HCT116 (cell line): ENCODE measurements at regions not wholly inside any gene's neighbourhood (a gene's known extent, or its start where the extent isn't known, plus 50 kb on each side); places are given as distances from the start of the nearest gene placed in this dataset.

Source experiments
- ATAC-seq: fragments of 200-7000 bp; cut with Tn5 transposase; 2 replicates; pipeline ENCODE4 v1.9.1; 2020; ENCODE audit warnings: mild to moderate bottlenecking, moderate library complexity
- BruUV-seq: library from RNA; stranded (reverse); fragments of 400-500 nt; replicated peaks from 2 replicates; lab custom pipeline; 2021; lab: Mats Ljungman, UMichigan
- CTCF ChIA-PET: fragments of 300-600 bp; sonication (Branson Sonifier 250); formaldehyde crosslinking; loops from one replicate; lab custom pipeline; 2021; ENCODE audit warnings: antibody characterized with exemption; lab: Charles Lee
- POLR2A ChIA-PET: fragments of 300-600, 350-600 bp; sonication (Branson Sonifier 250); formaldehyde crosslinking; loops from one replicate; lab custom pipeline; 2021; ENCODE audit warnings: antibody characterized with exemption; lab: Charles Lee
- RAD21 ChIA-PET, 2 experiments: fragments of 300-600 bp; sonication (Branson Sonifier 250); formaldehyde crosslinking; loops; one replicate each; lab custom pipeline; 2023; ENCODE audit warnings: low total read pairs in 2 of 2; ENCODE audit not compliant: uncharacterized antibody in 2 of 2, unreplicated experiment in 2 of 2, low non-redundant PET in 1 of 2; lab: Charles Lee
- DNase-seq: peaks from one replicate; pipeline ENCODE4 v3.0.0-alpha.2; 2010; ENCODE audit warnings: low read depth, low spot score
- H2AFZ ChIP-seq: fragments of 200-600 bp; shearing (Covaris generic), sonication (generic); 2 replicates; pipeline ENCODE4 v1.6.1; 2017; ENCODE audit warnings: low read depth, mixed run types, mixed read lengths, antibody characterized with exemption, low read length; ENCODE audit not compliant: poor library complexity, severe bottlenecking
- H3K27ac ChIP-seq: 2 replicates; pipeline ENCODE4 v1.5.1; 2012; ENCODE audit warnings: low read depth, low read length
- H3K27me3 ChIP-seq: fragments of 200-600 bp; sonication (generic); 2 replicates; pipeline ENCODE4 v1.6.1; 2016; ENCODE audit warnings: mixed run types, low read length, mixed read lengths; ENCODE audit not compliant: insufficient read depth
- H3K36me3 ChIP-seq, 2 experiments: fragments of 200-500 bp in 1 of 2; fragments of 200-600 bp in 1 of 2; sonication (Bioruptor generic) in 1 of 2; sonication (generic) in 1 of 2; 2 replicates each; pipeline versions ENCODE4 v1.5.1 to v1.6.1; 2014 to 2016; ENCODE audit warnings: low read length in 2 of 2, inconsistent platforms in 1 of 2, mixed read lengths in 1 of 2, mixed run types in 1 of 2; ENCODE audit not compliant: insufficient read depth in 2 of 2, control insufficient read depth in 1 of 2
- H3K4me1 ChIP-seq, 2 experiments: fragments of 200-600 bp in 1 of 2; sonication (generic) in 1 of 2; 2 replicates each; pipeline versions ENCODE4 v1.5.1 to v1.6.1; 2012 to 2017; ENCODE audit warnings: low read length in 2 of 2, inconsistent platforms in 1 of 2, mild to moderate bottlenecking in 1 of 2, mixed read lengths in 1 of 2, mixed run types in 1 of 2, moderate library complexity in 1 of 2; ENCODE audit not compliant: insufficient read depth in 2 of 2, control insufficient read depth in 1 of 2
- H3K4me2 ChIP-seq: fragments of 200-600 bp; sonication (generic); 2 replicates; pipeline ENCODE4 v1.6.1; 2017; ENCODE audit warnings: mixed run types, low read length, mixed read lengths
- H3K4me3 ChIP-seq, 2 experiments: fragments of 200-600 bp in 1 of 2; sonication (generic) in 1 of 2; replicated peaks in 1 of 2; 2 replicates each; pipeline ENCODE4 v1.5.1; 2011 to 2016; ENCODE audit warnings: low read length in 2 of 2, control low read depth in 1 of 2, low read depth in 1 of 2, mild to moderate bottlenecking in 1 of 2, mixed read lengths in 1 of 2, mixed run types in 1 of 2
- H3K79me2 ChIP-seq: fragments of 200-600 bp; sonication (generic); 2 replicates; pipeline ENCODE4 v1.6.1; 2017; ENCODE audit warnings: mild to moderate bottlenecking, mixed run types, low read length, moderate library complexity, mixed read lengths; ENCODE audit not compliant: insufficient read depth
- H3K9ac ChIP-seq: fragments of 200-600 bp; sonication (generic); 2 replicates; pipeline ENCODE4 v1.6.1; 2016; ENCODE audit warnings: low read length, mixed read lengths
- H3K9me2 ChIP-seq: fragments of 200-600 bp; sonication (generic), shearing (Covaris generic); 2 replicates; pipeline ENCODE4 v1.6.1; 2017; ENCODE audit warnings: mixed run types, mild to moderate bottlenecking, moderate library complexity; ENCODE audit not compliant: insufficient read depth
- H3K9me3 ChIP-seq, 2 experiments: fragments of 200-500 bp in 1 of 2; fragments of 200-600 bp in 1 of 2; sonication (Bioruptor generic) in 1 of 2; sonication (generic) in 1 of 2; 2 replicates each; pipeline ENCODE4 v1.6.1; 2014 to 2017; ENCODE audit warnings: low read length in 2 of 2, mixed read lengths in 2 of 2, inconsistent platforms in 1 of 2, low read depth in 1 of 2, mild to moderate bottlenecking in 1 of 2, mixed run types in 1 of 2, moderate library complexity in 1 of 2; ENCODE audit not compliant: control insufficient read depth in 1 of 2, insufficient read depth in 1 of 2
- H4K20me1 ChIP-seq: fragments of 200-600 bp; sonication (generic), shearing (Covaris generic); 2 replicates; pipeline ENCODE4 v1.6.1; 2017; ENCODE audit warnings: mixed run types, mild to moderate bottlenecking, moderate library complexity; ENCODE audit not compliant: insufficient read depth
- JUND ChIP-seq: IDR thresholded peaks from 2 replicates; pipeline ENCODE4 v1.6.1; 2012
- SIN3A ChIP-seq: IDR thresholded peaks from 2 replicates; pipeline ENCODE4 v1.6.1; 2012; ENCODE audit warnings: low read depth
- SRF ChIP-seq: IDR thresholded peaks from 2 replicates; pipeline ENCODE4 v1.6.1; 2012; ENCODE audit warnings: low read depth
- TCF7L2 ChIP-seq: IDR thresholded peaks from 2 replicates; pipeline ENCODE4 v1.7.0; 2011; ENCODE audit warnings: borderline replicate concordance, inconsistent platforms; ENCODE audit not compliant: insufficient read depth, insufficient read length; ENCODE audit errors: extremely low read depth
- ZFX ChIP-seq: fragments of 450-650 bp; IDR thresholded peaks from 2 replicates; pipeline ENCODE4 v1.6.1; 2017
- ZNF274 ChIP-seq: fragments of 200-500 bp; sonication (Bioruptor generic); IDR thresholded peaks from 2 replicates; pipeline ENCODE4 v1.6.1; 2014; ENCODE audit warnings: mild to moderate bottlenecking, low read depth, low read length, inconsistent platforms
- intact Hi-C: fragments of 100-400 bp; cut with micrococcal nuclease; formaldehyde crosslinking; loops from 2 replicates; pipeline ENCODE4 v1.10.0; 2022
- TF ChIP-seq, protein P1 (sequence below): IDR thresholded peaks from 2 replicates; pipeline ENCODE4 v1.6.1; 2011; ENCODE audit warnings: mild to moderate bottlenecking, low read length, moderate library complexity; ENCODE audit not compliant: insufficient replicate concordance; ENCODE audit errors: extremely low read depth

- ATAC-seq (no peak), DNase-seq (no peak)
- H3K27me3 ChIP-seq = no peaks in the 10 kb centered on the region
- H3K27ac ChIP-seq = no peak overlapping the region
- H3K79me2 ChIP-seq = no peaks in the 10 kb centered on the region
- ChIA-PET POLR2A (no interaction called here), CTCF (no interaction called here), RAD21 (no interaction called here)
- no peak overlapping the region for H3K9ac ChIP-seq
- H4K20me1 ChIP-seq = no peaks in the 10 kb centered on the region
- H2AFZ ChIP-seq = no peak overlapping the region
- no peaks in the 10 kb centered on the region for H3K9me2 ChIP-seq
- intact Hi-C loops = no loop called here
- BruUV-seq = no TSS peak
- TF ChIP-seq, protein P1, sequence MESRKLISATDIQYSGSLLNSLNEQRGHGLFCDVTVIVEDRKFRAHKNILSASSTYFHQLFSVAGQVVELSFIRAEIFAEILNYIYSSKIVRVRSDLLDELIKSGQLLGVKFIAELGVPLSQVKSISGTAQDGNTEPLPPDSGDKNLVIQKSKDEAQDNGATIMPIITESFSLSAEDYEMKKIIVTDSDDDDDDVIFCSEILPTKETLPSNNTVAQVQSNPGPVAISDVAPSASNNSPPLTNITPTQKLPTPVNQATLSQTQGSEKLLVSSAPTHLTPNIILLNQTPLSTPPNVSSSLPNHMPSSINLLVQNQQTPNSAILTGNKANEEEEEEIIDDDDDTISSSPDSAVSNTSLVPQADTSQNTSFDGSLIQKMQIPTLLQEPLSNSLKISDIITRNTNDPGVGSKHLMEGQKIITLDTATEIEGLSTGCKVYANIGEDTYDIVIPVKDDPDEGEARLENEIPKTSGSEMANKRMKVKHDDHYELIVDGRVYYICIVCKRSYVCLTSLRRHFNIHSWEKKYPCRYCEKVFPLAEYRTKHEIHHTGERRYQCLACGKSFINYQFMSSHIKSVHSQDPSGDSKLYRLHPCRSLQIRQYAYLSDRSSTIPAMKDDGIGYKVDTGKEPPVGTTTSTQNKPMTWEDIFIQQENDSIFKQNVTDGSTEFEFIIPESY = no peak
- TF ChIP-seq TCF7L2 (no peak), SIN3A (no peak), SRF (no peak)
- H3K4me3 ChIP-seq = no peak overlapping the region
- H3K36me3 ChIP-seq = no peaks in the 10 kb centered on the region
- no peaks in the 10 kb centered on the region for H3K4me1 ChIP-seq
- H3K4me2 ChIP-seq = no peak overlapping the region
- no peaks in the 10 kb centered on the region; a peak in 1 of 4 replicates for H3K9me3 ChIP-seq
Observed at GRCh38 chr1:4207842-4208692, 308.0 kb upstream of the C1orf174 start.

DNA sequence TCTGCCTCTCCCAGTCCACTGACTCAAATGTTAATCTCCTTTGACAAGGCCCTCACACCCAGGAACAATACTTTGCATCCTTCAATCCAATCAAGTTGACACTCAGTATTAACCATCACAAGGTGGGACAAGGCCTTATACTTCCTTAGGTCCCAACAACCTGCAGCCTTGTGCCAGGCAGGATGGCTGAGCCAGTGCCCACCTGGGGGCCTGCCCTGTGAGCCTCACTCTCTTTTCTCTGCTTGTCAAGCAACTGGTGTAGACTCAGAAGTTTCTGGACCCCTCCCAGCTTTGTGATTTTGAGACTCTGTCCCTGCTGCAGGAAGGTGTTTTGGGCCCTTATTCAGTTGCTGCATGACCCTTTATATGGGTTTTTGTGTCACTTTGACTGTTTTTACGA, 310.0 kb upstream of the C1orf174 start:
- intact Hi-C loops = no loop called here
- no peaks in the 10 kb centered on the region; a peak in 1 of 4 replicates for H3K9me3 ChIP-seq
- H3K36me3 ChIP-seq = no peaks in the 10 kb centered on the region
- H4K20me1 ChIP-seq = no peaks in the 10 kb centered on the region
- H3K79me2 ChIP-seq = no peaks in the 10 kb centered on the region
- BruUV-seq = no TSS peak
- no peak overlapping the region for H3K27ac ChIP-seq
- no peak overlapping the region for H3K9ac ChIP-seq
- ATAC-seq = no peak
- TF ChIP-seq ZFX (no peak), JUND (no peak), ZNF274 (no peak)
- TF ChIP-seq, protein P1 = no peak
- ChIA-PET POLR2A (no interaction called here), CTCF (no interaction called here), RAD21 (no interaction called here)
- no peaks in the 10 kb centered on the region for H3K27me3 ChIP-seq
- H3K4me2 ChIP-seq = no peak overlapping the region
- H3K4me1 ChIP-seq = no peaks in the 10 kb centered on the region
- no peak for DNase-seq
- no peak overlapping the region for H2AFZ ChIP-seq
- no peak overlapping the region for H3K4me3 ChIP-seq
- no peaks in the 10 kb centered on the region for H3K9me2 ChIP-seq
